OCI-LY7 (cell line): ENCODE measurements at regions not wholly inside any gene's neighbourhood (a gene's known extent, or its start where the extent isn't known, plus 50 kb on each side); places are given as distances from the start of the nearest gene placed in this dataset.

Experiments used
- BruUV-seq: library from RNA; stranded (reverse); fragments of 400-500 nt; replicated peaks from 2 replicates; lab custom pipeline; 2021; lab: Mats Ljungman, UMichigan
- CTCF ChIA-PET: fragments of 300-600 bp; sonication (Branson Sonifier 250); formaldehyde crosslinking; loops from one replicate; lab custom pipeline; 2022; ENCODE audit warnings: antibody characterized with exemption; ENCODE audit not compliant: unreplicated experiment; lab: Charles Lee
- POLR2A ChIA-PET: fragments of 300-600 bp; sonication (Branson Sonifier 250); formaldehyde crosslinking; loops from one replicate; lab custom pipeline; 2022; ENCODE audit warnings: antibody characterized with exemption; lab: Charles Lee
- DNase-seq: peaks from one replicate; pipeline ENCODE4 v3.0.0-alpha.2; 2015; ENCODE audit warnings: low spot score
- H2AFZ ChIP-seq: fragments of 200-600 bp; sonication (generic), shearing (Covaris generic); 2 replicates; pipeline ENCODE4 v1.6.1; 2014; ENCODE audit warnings: mild to moderate bottlenecking, antibody characterized with exemption, low read length, moderate library complexity
- H3K27ac ChIP-seq: fragments of 200-600 bp; sonication (generic); 2 replicates; pipeline ENCODE4 v1.5.1; 2014; ENCODE audit warnings: mixed run types, low read depth, mild to moderate bottlenecking, moderate library complexity, low read length, inconsistent platforms; ENCODE audit not compliant: poor library complexity, severe bottlenecking
- H3K36me3 ChIP-seq: fragments of 200-600 bp; sonication (generic); 2 replicates; pipeline ENCODE4 v1.6.1; 2014; ENCODE audit warnings: mild to moderate bottlenecking, antibody characterized with exemption, low read length, moderate library complexity, mixed read lengths; ENCODE audit not compliant: insufficient read depth
- H3K4me1 ChIP-seq: fragments of 200-600 bp; sonication (generic); 2 replicates; pipeline ENCODE4 v1.5.1; 2014; ENCODE audit warnings: mild to moderate bottlenecking, low read length; ENCODE audit not compliant: insufficient read depth, poor library complexity, severe bottlenecking
- H3K4me2 ChIP-seq: fragments of 200-600 bp; sonication (generic); 2 replicates; pipeline ENCODE4 v1.6.1; 2014; ENCODE audit warnings: mild to moderate bottlenecking, low read length
- H3K4me3 ChIP-seq: fragments of 200-600 bp; sonication (generic); 2 replicates; pipeline ENCODE4 v1.5.1; 2014; ENCODE audit warnings: mild to moderate bottlenecking, low read depth, low read length; ENCODE audit not compliant: poor library complexity, severe bottlenecking
- H3K79me2 ChIP-seq: fragments of 200-600 bp; sonication (generic); 2 replicates; pipeline ENCODE4 v1.6.1; 2016; ENCODE audit warnings: low read depth, mild to moderate bottlenecking, low read length, moderate library complexity, mixed read lengths; ENCODE audit not compliant: insufficient read depth
- H3K9me2 ChIP-seq: fragments of 200-600 bp; sonication (generic); 2 replicates; pipeline ENCODE4 v1.6.1; 2016; ENCODE audit warnings: mild to moderate bottlenecking, low read length, mixed read lengths; ENCODE audit not compliant: insufficient read depth
- H3K9me3 ChIP-seq: fragments of 200-600 bp; sonication (generic); 2 replicates; pipeline ENCODE4 v1.6.1; 2014; ENCODE audit warnings: mild to moderate bottlenecking, mixed run types, low read length, mixed read lengths
- H4K20me1 ChIP-seq: fragments of 200-600 bp; sonication (generic); 2 replicates; pipeline ENCODE4 v1.6.1; 2014; ENCODE audit warnings: mild to moderate bottlenecking, antibody characterized with exemption, low read length, moderate library complexity, mixed read lengths; ENCODE audit not compliant: insufficient read depth
- CTCF ChIP-seq: fragments of 200-600 bp; sonication (generic); conservative IDR thresholded peaks from 2 replicates; pipeline ENCODE4 v1.5.1; 2014; ENCODE audit warnings: mild to moderate bottlenecking, antibody characterized with exemption, low read length, moderate library complexity, mixed read lengths
- EZH2phosphoT487 ChIP-seq: fragments of 200-600 bp; sonication (generic); IDR thresholded peaks from 2 replicates; pipeline ENCODE4 v1.6.1; 2018; ENCODE audit warnings: low read depth, borderline replicate concordance, mild to moderate bottlenecking, mixed run types, antibody characterized with exemption, low read length, moderate library complexity, mixed read lengths
- intact Hi-C: fragments of 100-400 bp; cut with micrococcal nuclease; formaldehyde crosslinking; loops from one replicate; pipeline ENCODE4 v1.10.0; 2022; ENCODE audit not compliant: unreplicated experiment

- no peak for DNase-seq
- Histone ChIP-seq H4K20me1 (no peaks in the 10 kb centered on the region), H3K27ac (no peak overlapping the region), H3K36me3 (no peaks in the 10 kb centered on the region), H3K4me3 (no peak overlapping the region), H3K9me2 (no peaks in the 10 kb centered on the region), H3K4me2 (no peak overlapping the region), H3K4me1 (no peaks in the 10 kb centered on the region), H2AFZ (no peak overlapping the region), H3K79me2 (no peaks in the 10 kb centered on the region), H3K9me3 (no peaks in the 10 kb centered on the region)
- ChIA-PET POLR2A (no interaction called here), CTCF (no interaction called here)
- no TSS peak for BruUV-seq
- intact Hi-C loops = no loop called here
- no peak for TF ChIP-seq CTCF
- TF ChIP-seq EZH2phosphoT487 = no peak
Observed at GRCh38 chr11:134554106-134554505, 142.1 kb upstream of the B3GAT1 start.

GRCh38 chr11:134552749-134553148 lies 140.7 kb upstream of the B3GAT1 start:
- ChIA-PET CTCF (no interaction called here), POLR2A (no interaction called here)
- H3K4me1 ChIP-seq = no peaks in the 10 kb centered on the region
- no peak for DNase-seq
- no peaks in the 10 kb centered on the region for H3K36me3 ChIP-seq
- H2AFZ ChIP-seq = no peak overlapping the region
- no peaks in the 10 kb centered on the region for H3K9me3 ChIP-seq
- H3K9me2 ChIP-seq = no peaks in the 10 kb centered on the region
- no peaks in the 10 kb centered on the region for H4K20me1 ChIP-seq
- H3K4me3 ChIP-seq = no peak overlapping the region
- intact Hi-C loops = no loop called here
- no peak for TF ChIP-seq EZH2phosphoT487
- TF ChIP-seq CTCF = no peak
- no peak overlapping the region for H3K4me2 ChIP-seq
- no peak overlapping the region for H3K27ac ChIP-seq
- BruUV-seq = no TSS peak
- H3K79me2 ChIP-seq = no peaks in the 10 kb centered on the region

- DNase-seq = no peak
- Histone ChIP-seq H3K9me2 (no peaks in the 10 kb centered on the region), H2AFZ (no peak overlapping the region), H3K79me2 (no peaks in the 10 kb centered on the region), H4K20me1 (no peaks in the 10 kb centered on the region), H3K4me3 (no peak overlapping the region), H3K4me1 (no peaks in the 10 kb centered on the region), H3K36me3 (no peaks in the 10 kb centered on the region), H3K9me3 (no peaks in the 10 kb centered on the region), H3K4me2 (no peak overlapping the region), H3K27ac (no peak overlapping the region)
- BruUV-seq = no TSS peak
- ChIA-PET CTCF (no interaction called here), POLR2A (no interaction called here)
- intact Hi-C loops = no loop called here
- TF ChIP-seq CTCF (no peak), EZH2phosphoT487 (no peak)
Observed at GRCh38 chr11:134545521-134545920, 133.5 kb upstream of the B3GAT1 start.
